NB4 (cell line): ENCODE measurements at regions not wholly inside any gene's neighbourhood (a gene's known extent, or its start where the extent isn't known, plus 50 kb on each side); places are given as distances from the start of the nearest gene placed in this dataset.

Experiments
- DNase-seq: peaks from one replicate; pipeline ENCODE4 v3.0.0; 2010; ENCODE audit warnings: low read depth
- H3K4me3 ChIP-seq: one replicate; pipeline ENCODE4 v1.5.1; 2011; ENCODE audit warnings: mild to moderate bottlenecking, low read depth, low read length, moderate library complexity
- CTCF ChIP-seq: IDR thresholded peaks from one replicate; pipeline ENCODE4 v1.5.1; 2012; ENCODE audit warnings: low read depth, low read length
- MAX ChIP-seq: IDR thresholded peaks from 2 replicates; pipeline ENCODE4 v1.6.1; 2011; ENCODE audit warnings: low read depth, low read length
- MYC ChIP-seq: IDR thresholded peaks from 2 replicates; pipeline ENCODE4 v1.6.1; 2011; ENCODE audit warnings: low read depth, low read length
- POLR2A ChIP-seq: IDR thresholded peaks from 2 replicates; pipeline ENCODE4 v1.6.1; 2011; ENCODE audit warnings: mild to moderate bottlenecking; ENCODE audit not compliant: insufficient read length; ENCODE audit errors: extremely low read depth

DNA sequence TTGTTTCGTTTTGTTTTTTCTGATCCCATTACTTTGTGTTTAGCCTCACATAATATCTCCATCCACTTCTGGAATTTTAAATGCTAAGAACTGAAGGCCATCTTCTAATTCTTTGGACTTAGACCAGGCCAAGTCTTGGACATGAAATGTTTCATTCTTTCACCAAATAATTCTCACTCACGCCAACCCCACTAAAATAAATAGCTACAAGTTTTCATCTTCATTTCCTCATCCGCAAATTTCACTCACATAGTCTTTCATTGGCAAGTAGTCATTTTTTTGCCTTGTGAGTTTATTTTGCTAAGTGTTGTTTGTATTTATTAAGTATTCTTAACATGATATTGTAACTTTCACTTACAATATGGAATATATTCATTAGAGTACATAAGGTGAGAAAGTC is 1188.6 kb upstream of the SEMA6A start:
- TF ChIP-seq MYC, result no peak
- H3K4me3 ChIP-seq, result no peak overlapping the region
- no peak for DNase-seq

- H3K4me3 ChIP-seq, result no peak overlapping the region
- peak; percentile 86 for DNase-seq
- TF ChIP-seq MYC (0 out of 2 replicates have a peak, but pooled peaks have one; percentile 24), POLR2A (no peak)
Measured at GRCh38 chr5:117761186-117761585, 1186.6 kb upstream of the SEMA6A start.

GRCh38 chr5:117759849-117760499 is 1185.4 kb upstream of the SEMA6A start:
- H3K4me3 ChIP-seq, result no peak overlapping the region
- TF ChIP-seq POLR2A (no peak), CTCF (no peak), MAX (no peak), MYC (no peak)
- no peak for DNase-seq

DNA sequence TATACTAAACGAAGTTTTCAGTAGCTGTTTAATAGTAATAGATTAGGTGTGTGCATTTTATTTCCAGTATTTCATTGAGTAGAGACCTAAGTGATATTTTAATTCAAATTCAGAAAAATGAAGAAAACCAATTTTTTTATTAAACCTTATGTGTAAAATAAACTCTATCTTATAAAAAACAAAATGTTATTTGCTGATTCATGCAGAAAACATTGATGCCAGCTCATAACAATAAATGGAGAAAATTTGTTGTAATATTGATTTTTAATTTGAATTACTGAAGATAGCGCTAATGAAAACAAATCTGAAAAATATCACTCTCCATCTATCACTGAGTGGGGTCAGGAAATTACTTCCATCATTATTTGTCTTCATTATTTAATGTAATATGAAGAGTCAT is 1177.8 kb upstream of the SEMA6A start:
- no peak for TF ChIP-seq MYC
- no peak for TF ChIP-seq CTCF
- TF ChIP-seq MAX, result no peak
- no peak for TF ChIP-seq POLR2A
- no peak overlapping the region for H3K4me3 ChIP-seq
- DNase-seq, result no peak

DNA sequence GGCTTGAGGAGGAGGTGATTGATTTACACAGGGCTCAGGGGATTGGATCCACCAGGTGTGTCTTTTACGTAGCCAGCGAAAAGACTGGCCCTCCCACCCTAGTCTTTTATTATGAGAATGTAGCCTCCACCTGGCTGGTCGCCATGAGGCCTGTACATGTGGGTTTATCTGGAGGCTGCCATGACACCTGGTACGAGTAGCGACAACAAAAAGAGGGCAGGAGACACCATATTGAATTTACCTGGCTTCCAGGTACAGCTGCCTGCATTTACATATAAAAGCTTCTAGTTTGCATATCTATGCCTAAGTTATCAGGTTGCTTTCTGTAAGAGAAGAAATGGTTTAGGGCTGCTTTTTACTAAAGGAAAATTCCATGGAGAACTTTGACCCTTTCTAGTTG is 1173.7 kb upstream of the SEMA6A start:
- DNase-seq, result no peak
- no peak overlapping the region for H3K4me3 ChIP-seq
- TF ChIP-seq CTCF (no peak), POLR2A (no peak)

DNA sequence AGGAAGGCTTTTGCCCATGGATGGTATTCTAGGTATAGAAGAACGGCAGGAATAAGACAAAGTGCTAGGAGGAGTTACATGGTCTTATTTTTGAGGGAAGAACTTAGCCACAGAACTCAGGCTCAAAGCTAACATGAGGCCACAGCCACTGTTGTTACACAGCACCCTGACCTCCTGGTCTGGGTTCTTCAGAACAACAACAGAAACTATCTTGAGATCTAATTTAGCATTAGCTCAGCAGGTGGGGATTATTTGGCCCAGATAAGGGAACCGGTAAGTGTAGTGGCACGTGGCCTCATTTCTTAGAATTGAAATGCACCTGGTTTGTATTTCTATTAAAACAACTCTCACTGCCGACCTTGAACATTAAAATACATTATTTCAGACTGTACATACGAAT is 1168.7 kb upstream of the SEMA6A start:
- TF ChIP-seq MYC, result no peak
- no peak overlapping the region for H3K4me3 ChIP-seq
- no peak for DNase-seq

DNA sequence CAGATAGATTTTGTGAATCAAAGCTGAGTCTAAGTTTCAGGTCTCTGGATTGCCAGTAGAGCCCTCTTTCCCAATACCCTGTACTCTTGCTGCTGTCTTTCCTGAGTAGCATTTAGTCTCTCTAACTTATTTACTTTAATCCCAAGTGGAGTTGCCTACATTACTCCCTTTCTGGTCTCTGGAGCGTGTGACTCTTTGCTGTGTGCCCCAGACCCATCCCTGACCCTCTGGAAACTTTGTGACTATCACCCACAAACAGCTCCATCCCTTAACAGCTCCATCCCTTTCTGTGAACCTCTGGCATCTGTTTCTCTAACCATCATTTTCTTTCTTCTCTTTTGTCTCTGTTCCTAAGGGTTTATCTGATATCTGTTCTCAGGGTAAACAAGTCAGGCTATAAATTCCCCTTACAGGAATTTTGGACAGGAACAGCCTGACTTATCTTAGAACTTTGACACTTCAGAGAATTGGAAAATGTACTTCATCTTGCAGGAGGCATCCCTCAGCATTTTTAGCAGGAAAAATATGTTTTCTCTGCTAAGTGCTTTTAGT is 1167.1 kb upstream of the SEMA6A start:
- no peak for DNase-seq
- no peak overlapping the region for H3K4me3 ChIP-seq
- no peak for TF ChIP-seq MYC

- TF ChIP-seq POLR2A, result no peak
- TF ChIP-seq MAX, result no peak
- TF ChIP-seq CTCF, result no peak
- no peak for TF ChIP-seq MYC
- no peak overlapping the region for H3K4me3 ChIP-seq
- no peak for DNase-seq
Measured at GRCh38 chr5:117740268-117740667, 1165.6 kb upstream of the SEMA6A start.
